Right lobe of liver (tissue), 4 donors: ENCODE measurements at regions not wholly inside any gene's neighbourhood (a gene's known extent, or its start where the extent isn't known, plus 50 kb on each side); places are given as distances from the start of the nearest gene placed in this dataset.

Experiments used
- POLR2A ChIP-seq: fragments of 450-650 bp; IDR thresholded peaks from one replicate; pipeline ENCODE4 v1.6.1; 2017; ENCODE audit warnings: antibody characterized with exemption, mild to moderate bottlenecking
- TF ChIP-seq, protein P1 (sequence below), 4 donors: fragments of 200-600 bp in 3 of 4; fragments of 450-650 bp in 1 of 4; IDR thresholded peaks; one replicate each; pipeline versions ENCODE4 v1.5.1 to v1.8.0; 2016 to 2022; ENCODE audit warnings: antibody characterized with exemption in 4 of 4, mild to moderate bottlenecking in 2 of 4
- donor health status: DM: no; HTN: no; CAD: no.
- donor health status: DM: no; HTN: no; CAD: no.
- donor health status: DM: no; HTN: yes; CAD: no.

DNA sequence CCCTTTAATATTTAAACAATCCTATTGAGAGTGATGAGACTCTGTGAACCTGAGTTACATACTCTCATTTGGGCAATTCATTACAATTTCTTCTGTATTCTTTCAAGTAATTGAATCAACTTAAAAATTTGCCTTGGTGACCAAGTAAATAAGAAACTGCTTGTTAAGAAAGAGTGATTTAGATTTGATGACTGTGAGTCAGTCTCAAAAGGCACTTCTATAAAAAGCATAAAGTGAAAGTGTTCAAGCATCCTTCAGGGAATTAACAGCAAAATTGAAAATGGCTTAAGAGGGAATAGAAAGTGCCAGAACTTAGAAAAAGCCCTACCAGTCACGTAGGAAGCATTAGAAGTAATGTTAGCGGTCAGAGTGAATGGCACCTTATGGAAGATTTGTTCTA is 654.7 kb downstream of the EPM2A start:
- TF ChIP-seq, protein P1, sequence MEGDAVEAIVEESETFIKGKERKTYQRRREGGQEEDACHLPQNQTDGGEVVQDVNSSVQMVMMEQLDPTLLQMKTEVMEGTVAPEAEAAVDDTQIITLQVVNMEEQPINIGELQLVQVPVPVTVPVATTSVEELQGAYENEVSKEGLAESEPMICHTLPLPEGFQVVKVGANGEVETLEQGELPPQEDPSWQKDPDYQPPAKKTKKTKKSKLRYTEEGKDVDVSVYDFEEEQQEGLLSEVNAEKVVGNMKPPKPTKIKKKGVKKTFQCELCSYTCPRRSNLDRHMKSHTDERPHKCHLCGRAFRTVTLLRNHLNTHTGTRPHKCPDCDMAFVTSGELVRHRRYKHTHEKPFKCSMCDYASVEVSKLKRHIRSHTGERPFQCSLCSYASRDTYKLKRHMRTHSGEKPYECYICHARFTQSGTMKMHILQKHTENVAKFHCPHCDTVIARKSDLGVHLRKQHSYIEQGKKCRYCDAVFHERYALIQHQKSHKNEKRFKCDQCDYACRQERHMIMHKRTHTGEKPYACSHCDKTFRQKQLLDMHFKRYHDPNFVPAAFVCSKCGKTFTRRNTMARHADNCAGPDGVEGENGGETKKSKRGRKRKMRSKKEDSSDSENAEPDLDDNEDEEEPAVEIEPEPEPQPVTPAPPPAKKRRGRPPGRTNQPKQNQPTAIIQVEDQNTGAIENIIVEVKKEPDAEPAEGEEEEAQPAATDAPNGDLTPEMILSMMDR (IDR thresholded peaks at IDR 0.05): no peak
- TF ChIP-seq POLR2A: no peak
